Stimulated activated CD4-positive, alpha-beta T cell treated with anti-CD3 and anti-CD28 coated beads, Interleukin-4, amount 100 ng/mL, for 4 hours (primary cell): ENCODE measurements at regions not wholly inside any gene's neighbourhood (a gene's known extent, or its start where the extent isn't known, plus 50 kb on each side); places are given as distances from the start of the nearest gene placed in this dataset.

Experiments used
- DNase-seq, 2 experiments: peaks; one replicate each; pipeline ENCODE4 v3.0.0-alpha.2; 2020

- DNase-seq = no peak
Observed at GRCh38 chr12:90393089-90393488, 561.9 kb downstream of the CCER1 start.

- DNase-seq = no peak
Observed at GRCh38 chr12:90390947-90391346, 564.0 kb downstream of the CCER1 start.

- no peak for DNase-seq
Observed at GRCh38 chr12:90368081-90368480, 586.9 kb downstream of the CCER1 start.

- DNase-seq = no peak
Observed at GRCh38 chr12:90366286-90366685, 588.7 kb downstream of the CCER1 start.

GRCh38 chr12:90360300-90360699 is 594.7 kb downstream of the CCER1 start:
- DNase-seq = no peak

GRCh38 chr12:90355711-90356355 is 599.1 kb downstream of the CCER1 start:
- no peak for DNase-seq

- no peak for DNase-seq
Observed at GRCh38 chr12:90343966-90344365, 611.0 kb downstream of the CCER1 start.

- DNase-seq = no peak
Observed at GRCh38 chr12:90342081-90342480, 612.9 kb downstream of the CCER1 start.

- DNase-seq = no peak
Observed at GRCh38 chr12:90339837-90340236, 615.1 kb downstream of the CCER1 start.

GRCh38 chr12:90338365-90338764 is 616.6 kb downstream of the CCER1 start:
- no peak for DNase-seq

- no peak for DNase-seq
Observed at GRCh38 chr12:90337018-90337417, 618.0 kb downstream of the CCER1 start.

- DNase-seq = no peak
Observed at GRCh38 chr12:90335566-90335965, 619.4 kb downstream of the CCER1 start.

- DNase-seq = no peak
Observed at GRCh38 chr12:90333939-90334338, 621.0 kb downstream of the CCER1 start.

- no peak for DNase-seq
Observed at GRCh38 chr12:90333424-90333823, 621.6 kb downstream of the CCER1 start.

GRCh38 chr12:90331821-90332220 is 623.2 kb downstream of the CCER1 start:
- no peak for DNase-seq

GRCh38 chr12:90331262-90331661 is 622.6 kb upstream of the ATP2B1 start:
- DNase-seq = no peak

- DNase-seq = no peak
Observed at GRCh38 chr12:90327793-90328743, 619.4 kb upstream of the ATP2B1 start.

GRCh38 chr12:90323217-90323616 is 614.6 kb upstream of the ATP2B1 start:
- no peak for DNase-seq

- DNase-seq = no peak
Observed at GRCh38 chr12:90322006-90322405, 613.4 kb upstream of the ATP2B1 start.

GRCh38 chr12:90321369-90321768 is 612.7 kb upstream of the ATP2B1 start:
- no peak for DNase-seq

- DNase-seq = no peak
Observed at GRCh38 chr12:90311561-90311960, 602.9 kb upstream of the ATP2B1 start.

- DNase-seq = no peak
Observed at GRCh38 chr12:90305379-90305778, 596.7 kb upstream of the ATP2B1 start.

GRCh38 chr12:90304231-90304630 is 595.6 kb upstream of the ATP2B1 start:
- DNase-seq = no peak

- DNase-seq = no peak
Observed at GRCh38 chr12:90303771-90304170, 595.1 kb upstream of the ATP2B1 start.
